CD4-positive, alpha-beta T cell treated with Interleukin-1 beta for 1 hour (primary cell): ENCODE measurements at regions not wholly inside any gene's neighbourhood (a gene's known extent, or its start where the extent isn't known, plus 50 kb on each side); places are given as distances from the start of the nearest gene placed in this dataset.

ENCODE experiments used
- DNase-seq, 2 donors: peaks; one replicate each; pipeline ENCODE4 v3.0.0-alpha.2; 2020 to 2022

DNA sequence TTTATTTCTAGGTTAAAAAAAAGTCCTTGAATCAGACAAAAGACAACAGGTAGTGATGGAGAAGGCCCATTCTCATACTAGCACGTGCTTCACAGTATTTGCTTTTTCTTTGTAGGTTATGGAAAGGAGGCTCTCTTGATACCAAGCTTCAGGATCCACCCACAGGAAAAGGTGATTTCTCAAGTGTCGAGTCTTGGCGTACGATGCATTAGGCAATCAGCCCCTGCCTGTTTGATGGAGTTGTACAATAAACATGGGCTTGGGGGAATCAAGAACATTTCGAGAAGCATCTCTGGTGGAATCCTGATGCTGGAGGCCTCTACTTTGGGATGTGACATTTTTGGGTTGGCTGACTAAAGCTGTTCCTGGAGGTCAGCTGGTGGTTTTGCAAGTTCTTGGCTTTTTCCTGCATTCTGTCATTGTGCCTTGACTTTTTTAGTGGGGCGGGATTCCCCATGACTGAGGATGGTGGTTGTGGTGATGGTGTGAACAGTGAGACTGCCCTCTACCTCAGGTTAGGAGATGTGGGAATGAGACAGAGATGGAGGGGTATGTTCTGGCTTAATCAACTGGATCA lies 231.5 kb upstream of the SPRED2 start:
- DNase-seq, result no peak

DNA sequence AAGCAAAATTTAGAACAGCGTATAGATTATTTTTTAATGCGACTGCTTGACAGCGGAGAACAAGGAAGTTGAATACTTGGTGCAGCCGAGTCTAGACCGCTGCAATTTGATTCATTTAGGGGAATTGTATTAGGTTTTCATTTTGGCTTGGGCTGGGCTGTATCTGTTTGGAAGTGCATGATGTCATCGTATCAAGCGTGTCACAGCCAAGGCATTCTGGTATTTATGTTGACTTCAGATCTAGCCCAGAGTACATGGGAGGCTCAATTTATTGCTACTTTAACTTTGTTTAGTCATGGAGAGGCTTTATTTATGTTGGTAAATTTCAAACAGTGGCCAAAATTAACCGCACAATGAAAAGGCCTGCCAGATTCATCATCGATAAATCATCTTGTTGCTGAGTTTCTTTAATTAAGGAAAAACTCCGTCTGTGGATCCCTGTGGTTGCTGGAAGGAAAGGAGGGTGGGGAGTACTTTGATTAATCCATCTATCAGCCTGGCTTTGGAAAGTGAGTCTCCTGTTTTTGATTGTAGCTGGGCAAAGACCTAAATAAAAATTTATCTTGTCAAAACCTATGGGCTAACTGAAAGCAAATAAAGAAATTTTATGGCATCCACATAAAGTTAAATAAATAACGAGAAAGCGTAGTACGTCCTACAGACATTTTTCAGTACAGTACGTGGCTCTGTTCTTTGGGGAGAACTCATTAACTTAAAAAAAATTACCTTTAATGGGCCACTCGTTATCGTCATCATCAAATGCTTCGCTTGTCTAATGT lies 230.4 kb upstream of the SPRED2 start:
- no peak for DNase-seq

DNA sequence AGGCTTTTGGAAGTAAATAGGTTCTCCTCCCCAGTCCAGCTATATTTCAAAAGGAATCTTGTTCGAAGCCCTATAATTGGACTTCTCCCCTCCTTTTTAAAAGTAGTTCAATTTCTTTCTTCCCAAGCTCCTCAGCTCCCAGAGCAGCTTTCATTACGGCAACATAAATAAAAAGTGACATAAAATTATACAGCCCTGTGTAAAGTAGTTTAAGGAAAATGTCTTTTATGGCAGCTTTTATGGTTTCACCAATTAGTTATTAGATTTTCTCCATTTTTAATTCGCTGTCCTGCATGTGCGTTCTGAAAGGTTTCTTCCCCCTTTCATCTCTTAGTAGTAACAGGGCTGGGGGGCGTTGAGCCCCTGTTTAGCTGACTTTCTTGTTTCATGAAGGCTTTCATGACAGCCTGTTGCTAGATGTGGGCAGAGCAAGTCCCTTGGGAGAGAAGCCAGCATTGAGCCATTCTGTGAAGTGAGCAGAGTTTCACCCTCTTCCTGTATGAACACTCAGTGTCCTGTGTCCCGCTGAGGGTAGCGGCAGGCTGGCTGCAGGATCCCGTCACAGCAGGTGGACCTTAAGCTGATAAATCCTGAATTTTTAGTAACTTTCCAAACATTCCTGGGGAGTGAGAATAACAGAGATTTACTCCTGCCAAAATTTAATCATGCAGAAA lies 229.7 kb upstream of the SPRED2 start:
- no peak for DNase-seq

DNA sequence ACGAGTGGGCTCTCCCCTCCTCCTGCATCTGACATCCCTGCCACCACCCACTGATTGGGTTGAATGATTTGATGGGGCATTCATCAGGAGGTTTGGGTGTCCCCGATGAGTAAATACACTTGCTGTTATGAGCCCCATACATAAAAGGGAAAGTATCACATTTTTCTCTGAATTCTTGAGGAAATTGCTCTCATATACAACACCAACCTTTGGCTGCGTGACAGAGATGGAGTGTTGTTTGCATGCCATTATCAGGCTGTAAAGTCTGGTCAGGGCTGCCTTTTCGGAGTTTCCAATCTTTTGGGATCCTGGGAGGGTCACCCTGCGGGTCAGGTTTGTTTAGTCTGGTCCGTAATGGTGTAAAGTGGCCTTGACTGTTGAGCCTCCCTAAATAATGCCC lies 227.9 kb upstream of the SPRED2 start:
- no peak for DNase-seq

DNA sequence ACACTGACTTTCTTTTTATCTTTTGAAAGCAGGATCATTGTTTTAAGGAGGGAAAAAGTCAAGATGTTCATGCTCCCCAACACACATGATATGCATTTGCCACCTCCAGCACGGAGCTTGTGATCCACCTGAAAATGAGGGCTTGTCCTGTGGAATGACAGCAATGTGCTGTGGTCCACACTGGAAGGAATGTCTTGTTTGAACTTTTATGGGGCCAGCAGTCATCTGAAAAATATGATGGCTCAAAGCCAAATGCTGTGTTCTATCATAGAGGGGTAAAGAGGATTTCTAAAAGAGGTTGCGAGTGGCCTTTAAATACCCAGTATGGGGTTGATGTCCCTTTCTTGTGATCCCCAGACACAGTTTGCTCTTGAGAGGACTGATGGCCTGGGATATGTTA lies 226.5 kb upstream of the SPRED2 start:
- no peak for DNase-seq

DNA sequence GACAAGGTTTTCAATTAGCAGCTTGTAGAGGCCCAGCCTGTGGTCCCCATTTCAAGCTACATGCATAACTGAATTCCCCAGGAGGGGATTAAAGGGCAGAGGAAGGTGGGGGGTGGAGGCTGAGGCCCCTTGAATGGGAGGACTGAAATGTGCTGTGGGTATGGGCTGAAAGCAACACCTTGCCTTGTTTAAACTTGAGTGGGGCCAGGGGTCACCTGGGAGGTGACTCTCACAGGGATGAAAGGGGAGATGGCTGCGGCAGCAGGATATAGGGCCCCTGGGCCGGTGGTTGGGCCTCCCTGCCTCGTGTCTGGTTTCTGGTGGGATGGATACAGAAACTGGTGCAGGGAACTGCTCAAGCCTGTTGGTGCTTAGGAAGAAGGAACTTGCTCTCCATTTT lies 225.9 kb upstream of the SPRED2 start:
- DNase-seq, result no peak

DNA sequence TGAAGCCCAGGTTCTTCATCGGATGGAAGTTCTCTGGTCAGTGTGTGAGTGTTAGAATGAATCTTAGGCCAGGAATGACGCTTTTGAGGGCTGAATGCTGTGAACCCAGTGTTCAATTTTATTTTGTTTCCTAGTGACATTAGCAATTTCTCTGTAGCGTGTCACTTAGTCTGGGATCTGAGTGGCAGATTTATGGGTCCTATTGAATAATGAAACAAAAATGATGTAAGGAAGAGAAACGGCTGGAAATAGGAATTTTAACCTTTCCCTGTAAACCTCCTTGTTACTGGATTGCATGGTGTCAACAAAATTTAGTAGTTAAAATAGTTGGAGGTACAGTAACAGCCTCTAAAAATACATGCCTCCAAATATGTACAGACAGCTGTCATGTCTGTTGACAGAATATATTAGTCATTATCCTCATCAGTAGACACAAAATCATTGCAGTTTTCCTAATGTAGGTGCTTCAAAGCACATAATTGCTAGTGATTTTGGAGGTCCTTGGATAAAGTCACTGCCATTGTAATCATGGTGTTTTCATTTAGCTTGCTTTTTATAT lies 223.8 kb upstream of the SPRED2 start:
- DNase-seq, result no peak

DNA sequence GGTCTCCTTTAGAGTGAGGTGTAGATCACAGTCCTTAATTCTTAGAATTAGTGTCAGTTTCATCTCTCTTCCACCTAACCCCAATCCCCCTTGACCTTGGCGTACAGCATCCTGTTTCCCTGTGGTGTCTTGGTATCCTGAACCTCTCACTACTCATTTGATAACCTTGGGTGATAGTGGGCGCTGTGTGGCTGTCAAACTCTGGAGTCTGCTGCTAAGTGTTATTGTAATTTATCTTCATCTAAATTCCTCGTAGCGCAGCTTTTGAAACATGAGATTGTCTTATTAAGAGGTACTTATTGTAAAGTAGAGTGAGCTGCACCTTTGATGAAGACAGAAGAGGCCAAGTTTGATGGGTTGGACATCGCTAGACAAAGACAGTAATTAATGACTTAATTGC lies 222.6 kb upstream of the SPRED2 start:
- DNase-seq, result no peak

DNA sequence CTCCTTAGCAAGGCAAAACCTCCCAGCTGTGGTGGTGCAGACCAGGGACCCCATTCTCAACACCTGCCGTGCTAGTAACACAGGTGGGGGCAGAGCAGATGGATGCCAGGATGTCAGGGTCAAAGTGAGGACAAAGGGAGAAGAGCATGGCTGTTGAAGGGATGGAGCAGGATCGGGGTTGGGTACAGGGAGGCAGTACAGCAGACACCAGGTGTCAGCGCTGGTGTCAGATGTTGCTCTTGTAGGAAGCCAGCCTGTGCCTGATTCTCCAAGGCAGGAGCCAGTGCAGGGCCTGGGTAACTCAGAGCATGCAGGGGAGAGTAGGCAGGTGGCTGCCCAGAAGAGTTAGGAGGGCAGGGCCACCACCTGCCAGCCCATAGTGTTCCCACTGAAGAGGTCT lies 222.1 kb upstream of the SPRED2 start:
- DNase-seq, result no peak

DNA sequence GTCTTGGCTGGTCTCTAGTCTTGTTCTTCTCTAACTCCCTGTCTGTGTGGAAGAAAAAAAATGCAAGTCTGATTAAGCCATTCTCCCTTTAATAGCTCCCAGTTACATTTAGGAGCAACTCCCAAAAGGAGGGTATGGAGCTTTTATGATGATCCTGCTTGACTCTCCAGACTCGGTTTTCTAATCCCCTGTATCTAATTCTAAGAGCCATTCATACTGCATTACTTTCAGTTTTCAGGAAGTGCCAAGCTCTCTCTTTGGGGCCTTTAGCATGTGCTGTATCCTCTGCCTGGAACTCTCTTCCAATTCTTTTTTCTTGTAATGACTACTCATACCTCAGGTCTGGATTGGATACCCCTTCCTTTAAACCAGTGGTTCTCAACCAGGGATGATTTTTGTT lies 219.7 kb upstream of the SPRED2 start:
- no peak for DNase-seq

DNA sequence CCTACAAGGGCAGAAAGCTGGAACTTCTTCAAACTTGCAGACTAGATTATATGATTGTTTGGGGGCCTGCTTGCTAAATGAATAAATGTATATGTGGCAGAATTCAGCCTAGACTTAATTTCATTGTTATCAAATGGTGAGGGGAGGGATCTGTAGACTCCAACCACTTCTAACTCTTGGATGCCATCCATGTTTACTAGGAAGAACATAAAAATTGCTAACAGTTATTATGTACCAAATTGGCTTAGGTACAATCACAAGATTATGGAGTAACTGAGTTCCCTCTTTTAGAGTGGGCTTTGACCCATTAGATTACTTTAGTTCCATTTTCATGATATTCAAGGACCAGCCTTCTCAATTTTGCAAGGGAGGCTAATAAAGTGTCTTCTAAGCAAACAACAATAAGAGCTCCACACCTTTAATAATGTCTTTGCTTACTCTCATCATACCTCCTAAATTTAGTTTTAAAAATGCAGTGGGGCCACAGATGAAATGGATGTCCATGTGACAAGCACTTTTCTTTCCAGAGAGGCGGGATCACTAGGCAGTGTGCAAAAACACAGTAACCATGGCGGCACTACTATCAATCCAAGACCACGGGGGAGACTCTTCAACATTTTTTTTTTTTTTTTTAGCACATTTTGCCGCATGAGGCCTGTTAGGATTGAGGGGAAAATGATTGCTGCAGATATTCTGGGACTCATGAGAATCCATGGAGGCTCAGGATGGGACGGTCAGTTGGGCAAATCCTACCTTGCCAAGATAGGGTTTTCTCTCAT lies 217.6 kb upstream of the SPRED2 start:
- no peak for DNase-seq

DNA sequence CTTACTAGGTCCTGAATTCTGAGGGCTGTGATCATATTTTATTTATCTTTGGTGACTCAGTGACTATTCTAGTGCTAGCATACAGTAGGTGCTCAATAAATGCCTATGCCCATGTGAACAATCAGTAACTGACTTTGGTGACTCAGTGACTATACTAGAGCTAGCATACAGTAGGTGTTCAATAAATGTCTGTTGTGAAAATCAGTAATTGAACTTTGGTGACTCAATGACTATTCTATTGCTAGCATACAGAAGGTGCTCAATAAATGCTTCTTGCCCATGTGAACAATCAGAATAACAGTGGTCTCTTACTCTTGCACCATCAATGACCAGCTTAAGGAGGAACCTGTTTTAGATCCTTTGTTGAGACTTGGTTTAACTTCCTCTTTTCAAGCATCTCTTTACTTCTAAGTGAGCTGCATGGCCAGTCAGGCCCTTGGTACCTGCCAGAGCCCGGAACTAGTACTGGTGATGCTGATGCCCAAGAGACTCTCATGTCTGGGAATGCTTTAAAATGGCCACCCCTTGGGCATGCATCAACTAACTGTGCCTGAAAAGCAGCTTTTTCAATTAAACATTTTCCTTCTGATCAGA lies 214.9 kb upstream of the SPRED2 start:
- no peak for DNase-seq

DNA sequence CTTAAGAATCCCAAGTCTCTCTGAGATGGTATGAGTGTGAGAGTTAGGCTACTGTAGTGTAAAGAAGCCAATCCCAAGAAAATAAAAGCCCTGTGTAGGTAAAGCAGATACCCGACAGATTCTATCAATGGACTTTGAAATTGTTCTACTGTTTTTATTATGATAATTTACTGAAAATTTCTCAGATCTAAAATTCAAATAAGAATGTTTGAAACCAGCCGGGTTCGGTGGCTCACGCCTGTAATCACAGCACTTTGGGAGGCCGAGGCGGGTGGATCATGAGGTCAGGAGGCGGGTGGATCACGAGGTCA lies 208.3 kb upstream of the SPRED2 start:
- no peak for DNase-seq

DNA sequence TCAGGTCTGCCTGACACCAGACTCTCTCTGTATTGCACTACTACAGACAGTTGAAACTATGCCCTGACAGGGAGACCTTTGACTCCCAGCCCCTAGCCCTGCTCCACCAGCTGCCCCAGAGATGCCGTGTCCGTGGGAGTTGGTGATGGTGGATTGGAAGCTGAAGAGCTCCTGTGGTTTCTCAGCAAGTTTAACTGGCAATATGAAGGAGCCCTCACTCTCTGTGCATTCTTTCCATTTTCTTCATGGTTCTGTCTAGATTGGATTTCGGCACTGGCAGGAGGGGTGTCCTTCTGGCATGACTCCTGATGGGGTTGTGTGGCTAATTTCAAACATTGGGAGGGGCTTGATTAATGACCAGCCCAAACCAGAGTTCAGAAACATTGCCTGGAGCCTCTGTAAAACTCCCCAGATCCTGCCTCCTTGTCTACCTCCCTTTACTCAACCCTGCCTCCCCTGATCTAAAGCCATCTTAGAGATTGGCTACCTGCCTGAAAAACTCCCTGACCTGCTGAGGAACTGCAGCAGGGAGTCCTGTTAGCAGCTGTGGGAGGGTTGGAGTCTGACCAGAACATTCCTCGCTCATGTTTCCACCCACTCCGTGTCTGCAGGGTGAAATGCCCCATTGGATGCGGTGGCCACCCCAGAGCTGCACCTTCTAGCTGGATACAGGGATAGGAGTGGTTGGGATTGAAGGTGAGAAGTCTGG lies 206.9 kb upstream of the SPRED2 start:
- DNase-seq, result no peak

DNA sequence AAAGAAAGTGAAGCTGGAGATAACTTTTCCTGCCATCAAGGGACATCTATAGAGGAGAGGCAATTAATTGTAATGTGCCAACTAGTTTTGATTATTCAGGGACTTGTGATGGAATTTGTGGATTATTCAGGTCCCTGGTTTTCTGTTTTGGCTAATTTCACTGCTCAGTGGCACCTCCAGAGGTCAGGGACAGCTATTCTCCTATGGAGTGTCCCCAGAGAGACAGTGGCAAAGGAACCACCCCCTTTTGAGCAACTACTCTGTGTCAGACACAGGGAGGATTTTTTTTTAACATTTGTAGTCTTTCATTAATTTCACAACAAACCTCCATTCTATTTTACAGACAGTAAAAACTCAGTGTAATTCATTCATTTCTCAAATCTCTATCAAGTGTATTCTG lies 206.0 kb upstream of the SPRED2 start:
- DNase-seq, result no peak

DNA sequence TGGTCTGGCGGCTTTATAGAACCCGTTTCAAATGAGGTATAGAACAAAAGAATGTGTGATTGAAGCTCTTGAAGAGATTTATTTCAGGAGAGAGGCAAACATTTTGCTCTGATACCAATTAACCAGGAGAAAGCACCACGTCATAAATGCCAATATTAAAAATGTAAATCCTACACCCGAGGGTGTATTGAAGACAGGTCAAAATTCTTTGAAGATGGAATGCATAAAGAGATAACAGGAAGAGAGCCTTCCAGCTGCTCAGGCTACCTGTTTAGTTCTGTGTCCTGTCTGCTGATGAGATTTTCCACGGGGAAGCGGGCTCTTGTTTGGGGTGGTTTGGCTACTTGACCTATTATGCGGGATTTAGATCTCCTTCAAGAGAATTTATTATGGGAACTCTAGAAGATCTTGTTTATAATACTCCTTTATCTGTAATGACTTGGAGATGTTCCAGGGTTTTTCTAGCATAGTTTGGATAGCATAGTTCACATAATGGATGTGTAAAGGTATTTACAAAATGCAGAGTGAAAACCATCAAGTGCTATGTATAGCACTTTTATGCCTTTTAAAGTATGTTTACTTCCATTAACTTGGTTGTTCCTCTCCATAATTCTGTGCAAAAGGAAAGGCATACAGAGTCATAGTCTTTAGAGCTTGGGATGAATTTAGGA lies 204.5 kb upstream of the SPRED2 start:
- DNase-seq, result no peak

DNA sequence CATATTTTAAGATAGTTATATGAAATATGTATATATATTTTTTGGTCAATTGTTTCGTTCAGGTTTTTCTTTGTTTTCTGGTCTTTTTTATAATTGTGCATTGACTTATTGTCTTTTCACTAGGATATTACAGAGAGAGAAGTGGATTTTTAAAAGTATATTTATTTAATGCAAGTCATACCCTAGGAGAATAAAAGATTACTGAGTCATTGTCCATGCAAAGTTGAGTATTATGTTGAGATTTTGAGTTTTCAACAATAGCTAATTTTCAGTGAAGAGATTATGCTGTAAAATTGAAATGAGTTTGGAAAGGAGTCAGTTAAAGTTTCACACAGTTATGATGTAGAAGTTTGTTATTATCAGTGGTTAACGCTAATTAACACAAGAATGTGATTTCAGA lies 203.6 kb upstream of the SPRED2 start:
- no peak for DNase-seq

DNA sequence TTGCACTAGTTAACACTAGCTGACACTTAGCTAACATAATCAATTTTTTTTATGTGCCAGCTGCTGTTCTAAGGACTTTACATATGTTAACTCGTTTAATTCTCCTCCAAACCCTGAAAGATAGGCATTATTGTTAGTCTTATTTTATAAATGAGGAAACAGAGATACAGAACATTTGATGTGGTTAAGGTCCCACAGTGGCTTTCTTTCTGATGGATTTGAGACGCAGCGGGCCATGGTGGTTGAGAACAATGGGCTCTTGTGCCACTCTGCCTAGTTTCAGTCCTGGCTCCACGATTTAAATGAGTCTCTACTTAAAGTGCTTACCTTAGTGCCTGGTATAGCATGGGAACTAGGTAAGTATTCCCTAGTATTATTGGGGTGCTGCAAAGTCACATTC lies 201.9 kb upstream of the SPRED2 start:
- DNase-seq, result no peak

DNA sequence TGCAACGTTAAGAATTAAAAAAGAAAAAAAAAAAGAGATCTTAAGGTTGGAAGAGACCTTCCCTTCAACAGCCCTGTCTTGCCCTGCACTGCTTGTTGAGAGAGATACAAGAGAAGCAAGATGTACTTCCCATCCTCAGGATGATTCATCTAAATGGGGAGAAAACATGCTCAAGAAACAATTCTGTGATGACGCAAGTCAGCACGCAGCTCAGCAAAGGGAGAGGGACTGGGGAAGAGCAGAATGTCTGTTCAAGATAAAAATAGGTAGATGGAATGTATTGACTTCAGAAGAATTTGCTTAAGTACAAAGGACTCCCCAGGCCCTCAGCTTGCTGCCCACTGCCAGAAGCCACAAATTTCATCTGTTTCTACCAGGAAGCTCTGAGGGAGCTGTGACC lies 198.2 kb upstream of the SPRED2 start:
- DNase-seq, result peak in 1 of 2 donors; percentile 12

DNA sequence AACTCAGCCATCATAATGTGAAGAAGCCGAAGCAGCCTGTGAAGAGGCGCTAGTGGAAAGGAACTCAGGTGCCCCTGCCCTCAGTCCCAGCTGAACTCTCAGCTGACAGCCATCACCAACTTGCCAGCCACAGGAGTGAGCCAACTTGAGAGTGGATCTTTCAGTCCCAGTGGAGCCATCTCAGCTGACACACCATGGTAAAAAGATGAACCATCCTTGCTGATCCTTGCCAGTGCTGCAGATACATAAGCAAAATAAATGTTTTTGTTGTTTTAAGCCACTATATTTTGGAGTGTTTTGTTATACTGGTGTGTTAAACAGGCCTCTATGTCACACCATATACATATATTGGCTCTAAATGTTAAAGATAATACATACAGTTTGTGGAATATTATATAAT lies 195.8 kb upstream of the SPRED2 start:
- no peak for DNase-seq

DNA sequence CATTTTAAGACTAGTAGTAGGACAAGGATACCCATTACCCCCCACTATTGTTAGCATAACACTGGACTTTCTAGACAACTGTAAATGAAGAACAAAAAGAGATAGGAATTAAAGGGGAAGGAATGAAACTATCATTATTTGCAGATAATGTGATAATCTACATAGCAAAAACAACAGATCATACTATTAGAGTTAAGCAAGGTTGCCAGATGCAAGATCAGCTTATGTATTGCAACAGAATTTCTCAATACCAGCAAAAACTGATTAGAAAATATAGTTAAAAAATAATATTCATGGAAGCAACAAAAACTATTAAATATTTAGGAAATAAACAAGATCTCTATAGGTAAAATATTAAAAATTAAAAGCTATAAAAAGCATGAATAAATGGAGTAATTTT lies 194.4 kb upstream of the SPRED2 start:
- no peak for DNase-seq

DNA sequence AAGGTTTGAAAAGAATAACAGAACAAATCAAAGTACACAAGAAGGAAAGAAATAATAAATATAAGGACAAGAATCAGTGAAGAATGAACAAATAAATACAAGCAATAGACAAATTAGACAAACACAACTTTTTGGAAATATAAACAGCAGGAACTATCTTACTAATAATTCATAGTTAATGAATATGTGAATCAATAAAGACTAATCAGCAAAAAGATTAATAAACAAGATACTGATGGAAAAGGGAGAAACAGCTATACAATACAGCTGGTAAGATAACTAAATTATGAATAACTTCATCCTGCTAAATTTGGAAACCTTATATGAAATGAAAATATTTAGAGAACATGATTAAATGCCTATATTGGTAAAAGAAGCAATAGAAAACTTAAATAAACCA lies 193.6 kb upstream of the SPRED2 start:
- no peak for DNase-seq
